SK-N-SH treated with all-trans-retinoic acid at 6 μM for 48 hours (cell line): ENCODE measurements at regions not wholly inside any gene's neighbourhood (a gene's known extent, or its start where the extent isn't known, plus 50 kb on each side); places are given as distances from the start of the nearest gene placed in this dataset.

Experiments used
- ATAC-seq: fragments of 200-7000 bp; cut with Tn5 transposase; 3 replicates; pipeline ENCODE4 v1.9.1; 2020; ENCODE audit warnings: mild to moderate bottlenecking, moderate library complexity
- ARNTL ChIP-seq: fragments of 450-650 bp; formaldehyde crosslinking; IDR thresholded peaks from 2 replicates; pipeline ENCODE4 v1.5.0; 2020; ENCODE audit warnings: low read depth, mild to moderate bottlenecking, moderate library complexity, borderline replicate concordance
- BACH2 ChIP-seq: fragments of 250-450 bp; sonication (Bioruptor Pico); IDR thresholded peaks from 2 replicates; pipeline ENCODE4 v1.9.0; 2021; ENCODE audit warnings: mild to moderate bottlenecking, borderline replicate concordance
- CREB5 ChIP-seq: fragments of 250-450 bp; sonication (Bioruptor Pico); IDR thresholded peaks from 2 replicates; pipeline ENCODE4 v1.5.1; 2020; ENCODE audit warnings: low read depth, mild to moderate bottlenecking, moderate library complexity
- CSDC2 ChIP-seq: fragments of 250-450 bp; sonication (Bioruptor Pico); IDR thresholded peaks from 2 replicates; pipeline ENCODE4 v1.5.0; 2020; ENCODE audit warnings: mild to moderate bottlenecking, moderate library complexity
- CSRNP3 ChIP-seq: fragments of 250-450 bp; sonication (Bioruptor Pico); IDR thresholded peaks from 2 replicates; pipeline ENCODE4 v1.5.1; 2021; ENCODE audit warnings: mild to moderate bottlenecking, moderate library complexity
- ESRRG ChIP-seq: fragments of 250-450 bp; sonication (Bioruptor Pico); IDR thresholded peaks from 2 replicates; pipeline ENCODE4 v1.6.1; 2021; ENCODE audit warnings: mild to moderate bottlenecking
- GLIS3 ChIP-seq: fragments of 250-450 bp; sonication (Bioruptor Pico); IDR thresholded peaks from 2 replicates; pipeline ENCODE4 v1.5.0; 2020; ENCODE audit warnings: mild to moderate bottlenecking, moderate library complexity
- ISL1 ChIP-seq: fragments of 250-450 bp; sonication (Bioruptor Pico); IDR thresholded peaks from 2 replicates; pipeline ENCODE4 v2.1.2; 2022; ENCODE audit warnings: mild to moderate bottlenecking, moderate library complexity
- OSR1 ChIP-seq: fragments of 250-450 bp; sonication (Bioruptor Pico); IDR thresholded peaks from 2 replicates; pipeline ENCODE4 v1.8.0; 2022; ENCODE audit warnings: moderate library complexity, mild to moderate bottlenecking, inconsistent platforms
- PATZ1 ChIP-seq: fragments of 250-450 bp; sonication (Bioruptor Pico); IDR thresholded peaks from 2 replicates; pipeline ENCODE4 v1.8.0; 2020; ENCODE audit warnings: mild to moderate bottlenecking, moderate library complexity, borderline replicate concordance
- POU6F1 ChIP-seq: fragments of 250-450 bp; sonication (Bioruptor Pico); IDR thresholded peaks from 2 replicates; pipeline ENCODE4 v1.8.0; 2021; ENCODE audit warnings: low read depth, mild to moderate bottlenecking, moderate library complexity, borderline replicate concordance
- PPARA ChIP-seq: fragments of 250-450 bp; sonication (Bioruptor Pico); IDR thresholded peaks from 2 replicates; pipeline ENCODE4 v1.5.0; 2020; ENCODE audit warnings: mild to moderate bottlenecking, borderline replicate concordance
- RARB ChIP-seq: fragments of 250-450 bp; sonication (Bioruptor Pico); IDR thresholded peaks from 2 replicates; pipeline ENCODE4 v1.8.0; 2021; ENCODE audit warnings: mild to moderate bottlenecking, moderate library complexity
- SNAI2 ChIP-seq: fragments of 250-450 bp; sonication (Bioruptor Pico); IDR thresholded peaks from 2 replicates; pipeline ENCODE4 v1.5.0; 2020; ENCODE audit warnings: mild to moderate bottlenecking, moderate library complexity
- TCF4 ChIP-seq: fragments of 250-450 bp; sonication (Bioruptor Pico); IDR thresholded peaks from 2 replicates; pipeline ENCODE4 v1.8.0; 2021; ENCODE audit warnings: mild to moderate bottlenecking, moderate library complexity, borderline replicate concordance
- TOX ChIP-seq: fragments of 250-450 bp; sonication (Bioruptor Pico); IDR thresholded peaks from 2 replicates; pipeline ENCODE4 v1.8.0; 2021; ENCODE audit warnings: mild to moderate bottlenecking, moderate library complexity, borderline replicate concordance
- TSHZ2 ChIP-seq: fragments of 250-450 bp; sonication (Bioruptor Pico); IDR thresholded peaks from 2 replicates; pipeline ENCODE4 v1.5.0; 2020; ENCODE audit warnings: mild to moderate bottlenecking, moderate library complexity
- ZC3H10 ChIP-seq: fragments of 250-450 bp; sonication (Bioruptor Pico); IDR thresholded peaks from 2 replicates; pipeline ENCODE4 v1.5.1; 2021; ENCODE audit warnings: mild to moderate bottlenecking, moderate library complexity
- ZFP3 ChIP-seq: fragments of 250-450 bp; sonication (Bioruptor Pico); IDR thresholded peaks from 2 replicates; pipeline ENCODE4 v1.5.0; 2020; ENCODE audit warnings: mild to moderate bottlenecking, moderate library complexity
- ZNF565 ChIP-seq: fragments of 450-650 bp; formaldehyde crosslinking; conservative IDR thresholded peaks from 2 replicates; pipeline ENCODE4 v1.5.0; 2020; ENCODE audit warnings: low read depth, mild to moderate bottlenecking, moderate library complexity
- ZNF70 ChIP-seq: fragments of 450-650 bp; formaldehyde crosslinking; IDR thresholded peaks from 2 replicates; pipeline ENCODE4 v1.5.0; 2020; ENCODE audit warnings: mild to moderate bottlenecking, moderate library complexity
- ZNF8 ChIP-seq: fragments of 450-650 bp; formaldehyde crosslinking; IDR thresholded peaks from 2 replicates; pipeline ENCODE4 v1.5.0; 2020; ENCODE audit warnings: mild to moderate bottlenecking, moderate library complexity

- TF ChIP-seq PATZ1 (CRISPR knock-in tag) (no peak), POU6F1 (CRISPR knock-in tag) (no peak), ZC3H10 (CRISPR knock-in tag) (no peak), TCF4 (CRISPR knock-in tag) (no peak), CSRNP3 (CRISPR knock-in tag) (no peak), ZFP3 (CRISPR knock-in tag) (no peak), ARNTL (no peak), ISL1 (CRISPR knock-in tag) (no peak), ZNF70 (CRISPR knock-in tag) (no peak), GLIS3 (CRISPR knock-in tag) (no peak), ZNF8 (CRISPR knock-in tag) (no peak), PPARA (CRISPR knock-in tag) (no peak), OSR1 (CRISPR knock-in tag) (no peak), CSDC2 (CRISPR knock-in tag) (no peak), RARB (CRISPR knock-in tag) (no peak), TOX (CRISPR knock-in tag) (no peak), TSHZ2 (CRISPR knock-in tag) (no peak), ESRRG (CRISPR knock-in tag) (no peak), ZNF565 (CRISPR knock-in tag) (no peak)
- TF ChIP-seq, all 23 proteins: peak for 0
- no peak for ATAC-seq
Measured at GRCh38 chr9:81344366-81344765, 345.0 kb downstream of the TLE1 start.

- TF ChIP-seq CSRNP3 (CRISPR knock-in tag) (no peak), BACH2 (CRISPR knock-in tag) (no peak), GLIS3 (CRISPR knock-in tag) (no peak), OSR1 (CRISPR knock-in tag) (no peak), TOX (CRISPR knock-in tag) (no peak), ISL1 (CRISPR knock-in tag) (no peak), TSHZ2 (CRISPR knock-in tag) (no peak), RARB (CRISPR knock-in tag) (no peak), TCF4 (CRISPR knock-in tag) (no peak), CREB5 (no peak), ZNF70 (CRISPR knock-in tag) (no peak), ZC3H10 (CRISPR knock-in tag) (no peak), ESRRG (CRISPR knock-in tag) (no peak), CSDC2 (CRISPR knock-in tag) (no peak), PPARA (CRISPR knock-in tag) (no peak), SNAI2 (no peak), ZNF8 (CRISPR knock-in tag) (no peak), PATZ1 (CRISPR knock-in tag) (no peak), ZNF565 (CRISPR knock-in tag) (no peak)
- no peak for ATAC-seq
Measured at GRCh38 chr9:81335879-81336421, 353.4 kb downstream of the TLE1 start.
